PC-3 (cell line): ENCODE measurements at regions not wholly inside any gene's neighbourhood (a gene's known extent, or its start where the extent isn't known, plus 50 kb on each side); places are given as distances from the start of the nearest gene placed in this dataset.

Source experiments
- ATAC-seq: fragments of 200-7000 bp; cut with Tn5 transposase; 2 replicates; pipeline ENCODE4 v1.9.1; 2020; ENCODE audit warnings: mild to moderate bottlenecking, moderate library complexity
- BruUV-seq: library from RNA; stranded (reverse); fragments of 400-500 nt; replicated peaks from 2 replicates; lab custom pipeline; 2021; lab: Mats Ljungman, UMichigan
- CTCF ChIA-PET: fragments of 300-600 bp; sonication (Branson Sonifier 250); formaldehyde crosslinking; loops from one replicate; lab custom pipeline; 2022; ENCODE audit warnings: antibody characterized with exemption; lab: Charles Lee
- POLR2A ChIA-PET: fragments of 300-600 bp; sonication (Branson Sonifier 250); formaldehyde crosslinking; loops from one replicate; lab custom pipeline; 2022; ENCODE audit warnings: antibody characterized with exemption; ENCODE audit not compliant: unreplicated experiment; lab: Charles Lee
- DNase-seq: peaks from one replicate; pipeline ENCODE4 v3.0.0-alpha.2; 2015
- H2AFZ ChIP-seq: fragments of 300-600 bp; sonication (generic); 2 replicates; pipeline ENCODE4 v1.6.0; 2016; ENCODE audit warnings: antibody characterized with exemption, low read length
- H3F3A ChIP-seq: fragments of 300-600 bp; sonication (generic); one replicate; pipeline ENCODE4 v1.6.0; 2017; ENCODE audit warnings: antibody characterized with exemption, low read length, control low read depth, mild to moderate bottlenecking; ENCODE audit not compliant: unreplicated experiment
- H3K27ac ChIP-seq: fragments of 300-600 bp; sonication (generic); 2 replicates; pipeline ENCODE4 v1.5.1; 2016; ENCODE audit warnings: mild to moderate bottlenecking, low read length
- H3K27me3 ChIP-seq: fragments of 300-600 bp; sonication (generic); 2 replicates; pipeline ENCODE4 v1.6.1; 2016; ENCODE audit warnings: low read length, mixed read lengths
- H3K36me3 ChIP-seq: fragments of 300-600 bp; sonication (generic); 2 replicates; pipeline ENCODE4 v1.6.1; 2016; ENCODE audit warnings: low read depth, mixed run types, low read length, mixed read lengths
- H3K4me1 ChIP-seq: fragments of 300-600 bp; sonication (generic); 2 replicates; pipeline ENCODE4 v1.5.1; 2016; ENCODE audit warnings: low read length; ENCODE audit not compliant: insufficient read depth
- H3K4me2 ChIP-seq: fragments of 300-600 bp; sonication (generic); 2 replicates; pipeline ENCODE4 v1.6.0; 2016; ENCODE audit warnings: low read length
- H3K4me3 ChIP-seq: fragments of 300-600 bp; sonication (generic); 2 replicates; pipeline ENCODE4 v1.5.1; 2016; ENCODE audit warnings: mild to moderate bottlenecking, low read length, mixed read lengths
- H3K79me2 ChIP-seq: fragments of 300-600 bp; sonication (generic); 2 replicates; pipeline ENCODE4 v1.6.1; 2017; ENCODE audit warnings: low read length, mixed read lengths
- H3K9ac ChIP-seq: fragments of 300-600 bp; sonication (generic); 2 replicates; pipeline ENCODE4 v1.6.0; 2016; ENCODE audit warnings: mild to moderate bottlenecking, low read length
- H3K9me2 ChIP-seq: fragments of 300-600 bp; sonication (generic); replicated peaks from 2 replicates; pipeline ENCODE4 v1.6.1; 2016; ENCODE audit warnings: mixed run types, low read length, mixed read lengths
- H3K9me3 ChIP-seq: fragments of 300-600 bp; sonication (generic); 2 replicates; pipeline ENCODE4 v1.6.1; 2016; ENCODE audit warnings: low read length, mixed read lengths
- H4K20me1 ChIP-seq: fragments of 300-600 bp; sonication (generic); 2 replicates; pipeline ENCODE4 v1.6.1; 2016; ENCODE audit warnings: low read length, mixed read lengths
- EZH2 ChIP-seq: fragments of 300-600 bp; sonication (generic); IDR thresholded peaks from one replicate; pipeline ENCODE4 v1.6.1; 2017; ENCODE audit warnings: antibody characterized with exemption, mild to moderate bottlenecking, low read length; ENCODE audit not compliant: unreplicated experiment
- EZH2phosphoT487 ChIP-seq: fragments of 300-600 bp; sonication (generic); IDR thresholded peaks from 2 replicates; pipeline ENCODE4 v1.6.1; 2018; ENCODE audit warnings: mild to moderate bottlenecking, antibody characterized with exemption, low read length, borderline replicate concordance
- intact Hi-C: fragments of 100-400 bp; cut with micrococcal nuclease; formaldehyde crosslinking; loops from 2 replicates; pipeline ENCODE4 v1.9.0; 2023
- TF ChIP-seq, protein P1 (sequence below): fragments of 300-600 bp; sonication (generic); conservative IDR thresholded peaks from 2 replicates; pipeline ENCODE4 v1.5.1; 2017; ENCODE audit warnings: antibody characterized with exemption, low read depth, mild to moderate bottlenecking, low read length

DNA sequence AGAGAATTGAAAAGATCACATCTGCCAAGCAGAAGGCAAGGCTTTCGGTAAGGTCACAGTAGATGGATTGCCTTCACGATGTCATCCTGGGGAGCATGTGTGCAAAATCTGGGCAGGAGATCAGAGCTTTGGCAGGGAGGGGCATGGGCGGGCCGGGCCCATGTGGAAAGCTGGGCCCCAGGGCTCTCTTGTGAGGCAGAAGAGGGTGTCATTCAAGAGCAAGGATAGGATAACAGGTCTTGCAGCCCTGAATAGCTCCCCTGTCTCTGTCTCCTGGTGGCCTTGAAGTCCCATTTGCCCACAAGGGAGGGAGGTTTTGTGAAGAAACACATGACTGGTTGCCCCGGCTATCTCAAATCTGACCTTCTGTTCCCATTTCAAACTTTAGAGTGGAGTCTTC is 172.0 kb downstream of the OPA1 start:
- Histone ChIP-seq H3K4me2 (no peak overlapping the region), H3K36me3 (no peaks in the 10 kb centered on the region), H3K9me3 (no peaks in the 10 kb centered on the region), H3K27ac (no peak overlapping the region), H2AFZ (no peak overlapping the region), H3K9me2 (no peaks in the 10 kb centered on the region), H3K9ac (no peak overlapping the region), H4K20me1 (no peaks in the 10 kb centered on the region), H3K4me1 (peaks cover 4% of the 10 kb centered on the region; the same call in 1 of the 2 replicates), H3K79me2 (no peaks in the 10 kb centered on the region), H3K4me3 (no peak overlapping the region), H3K27me3 (no peaks in the 10 kb centered on the region), H3F3A (no peaks in the 10 kb centered on the region)
- no TSS peak for BruUV-seq
- ChIA-PET CTCF (no interaction called here), POLR2A (no interaction called here)
- intact Hi-C loops = no loop called here
- no peak for ATAC-seq
- TF ChIP-seq EZH2 = no peak
- TF ChIP-seq, protein P1, sequence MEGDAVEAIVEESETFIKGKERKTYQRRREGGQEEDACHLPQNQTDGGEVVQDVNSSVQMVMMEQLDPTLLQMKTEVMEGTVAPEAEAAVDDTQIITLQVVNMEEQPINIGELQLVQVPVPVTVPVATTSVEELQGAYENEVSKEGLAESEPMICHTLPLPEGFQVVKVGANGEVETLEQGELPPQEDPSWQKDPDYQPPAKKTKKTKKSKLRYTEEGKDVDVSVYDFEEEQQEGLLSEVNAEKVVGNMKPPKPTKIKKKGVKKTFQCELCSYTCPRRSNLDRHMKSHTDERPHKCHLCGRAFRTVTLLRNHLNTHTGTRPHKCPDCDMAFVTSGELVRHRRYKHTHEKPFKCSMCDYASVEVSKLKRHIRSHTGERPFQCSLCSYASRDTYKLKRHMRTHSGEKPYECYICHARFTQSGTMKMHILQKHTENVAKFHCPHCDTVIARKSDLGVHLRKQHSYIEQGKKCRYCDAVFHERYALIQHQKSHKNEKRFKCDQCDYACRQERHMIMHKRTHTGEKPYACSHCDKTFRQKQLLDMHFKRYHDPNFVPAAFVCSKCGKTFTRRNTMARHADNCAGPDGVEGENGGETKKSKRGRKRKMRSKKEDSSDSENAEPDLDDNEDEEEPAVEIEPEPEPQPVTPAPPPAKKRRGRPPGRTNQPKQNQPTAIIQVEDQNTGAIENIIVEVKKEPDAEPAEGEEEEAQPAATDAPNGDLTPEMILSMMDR = no peak
- no peak for TF ChIP-seq EZH2phosphoT487
- DNase-seq = no peak

DNA sequence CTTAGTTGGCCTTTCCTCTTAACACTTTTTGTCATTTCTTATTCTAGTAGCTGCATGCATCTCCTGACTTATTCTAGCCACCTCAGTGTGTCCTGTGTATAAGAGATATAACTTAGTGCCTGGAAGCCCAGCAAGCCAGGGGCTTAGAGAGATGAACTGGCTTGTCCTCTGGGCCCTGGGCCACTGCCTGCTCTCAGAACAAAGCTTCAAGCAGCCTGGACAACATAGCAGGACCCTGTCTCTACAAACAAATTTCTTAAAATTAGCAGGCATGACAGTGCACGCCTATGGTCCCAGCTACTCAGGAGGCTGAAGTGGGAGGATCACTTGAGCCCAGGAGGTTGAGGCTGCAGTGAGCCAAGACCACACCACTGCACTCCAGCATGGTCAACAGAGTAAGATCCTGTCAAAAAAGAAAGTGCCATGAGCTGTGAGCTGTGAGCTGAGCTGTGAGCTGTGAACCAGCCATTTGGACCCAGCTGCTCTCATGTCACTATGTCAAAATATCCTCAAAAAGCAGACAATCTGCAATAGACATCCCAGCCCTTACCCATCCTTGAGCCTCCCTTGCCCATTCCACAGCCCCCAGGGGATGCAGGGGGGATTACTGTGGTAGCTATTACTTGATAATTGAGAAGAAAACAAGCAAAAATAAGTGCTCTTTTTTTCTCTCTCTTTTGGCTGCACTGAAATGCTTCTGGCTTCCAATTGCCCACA is 174.5 kb downstream of the OPA1 start:
- CTCF ChIA-PET = interaction anchor here (0.6 kb wide), 1 partner anchor 1973 kb away, joined by 3 read pairs; no protein-coding TSS in a partner anchor

More for the DNA sequence above, 174.5 kb downstream of the OPA1 start:
- ATAC-seq (no peak), DNase-seq (no peak)
- no peak overlapping the region for H3K4me2 ChIP-seq
- H3K27me3 ChIP-seq = no peaks in the 10 kb centered on the region
- TF ChIP-seq EZH2 (no peak), EZH2phosphoT487 (no peak)
- TF ChIP-seq, protein P1 = no peak
- intact Hi-C loops = no loop called here
- H3K9ac ChIP-seq = no peak overlapping the region
- no peaks in the 10 kb centered on the region for H3K9me2 ChIP-seq
- no peak overlapping the region for H2AFZ ChIP-seq
- H3K4me3 ChIP-seq = no peak overlapping the region
- POLR2A ChIA-PET = interaction anchor here (0.5 to 0.6 kb wide), 2 partner anchors 161 to 374 kb away, joined by 3 read pairs; no protein-coding TSS in a partner anchor
- H3F3A ChIP-seq = no peaks in the 10 kb centered on the region
- no peaks in the 10 kb centered on the region for H3K36me3 ChIP-seq
- no peaks in the 10 kb centered on the region for H3K79me2 ChIP-seq
- BruUV-seq = no TSS peak
- H4K20me1 ChIP-seq = no peaks in the 10 kb centered on the region
- no peak overlapping the region for H3K27ac ChIP-seq
- H3K9me3 ChIP-seq = no peaks in the 10 kb centered on the region
- H3K4me1 ChIP-seq = peaks cover 4% of the 10 kb centered on the region; the same call in 1 of the 2 replicates
